Activated effector memory CD4-positive, alpha-beta T cell treated with Interleukin-2 at 50 U/mL for 16 hours (primary cell): ENCODE measurements at regions not wholly inside any gene's neighbourhood (a gene's known extent, or its start where the extent isn't known, plus 50 kb on each side); places are given as distances from the start of the nearest gene placed in this dataset.

Source experiments
- DNase-seq: peaks from one replicate; pipeline ENCODE4 v3.0.0-alpha.2; 2020

GRCh38 chr2:221205103-221205673 is 366.9 kb downstream of the EPHA4 start:
- no peak for DNase-seq

GRCh38 chr2:221210686-221211085 is 361.4 kb downstream of the EPHA4 start:
- DNase-seq = no peak

GRCh38 chr2:221211653-221212052 is 360.5 kb downstream of the EPHA4 start:
- DNase-seq = no peak

- no peak for DNase-seq
Observed at GRCh38 chr2:221212105-221212504, 360.0 kb downstream of the EPHA4 start.

GRCh38 chr2:221215487-221215886 is 356.6 kb downstream of the EPHA4 start:
- no peak for DNase-seq

GRCh38 chr2:221216636-221217035 is 355.5 kb downstream of the EPHA4 start:
- DNase-seq = no peak

- no peak for DNase-seq
Observed at GRCh38 chr2:221225752-221226151, 346.4 kb downstream of the EPHA4 start.

- no peak for DNase-seq
Observed at GRCh38 chr2:221228214-221228769, 343.8 kb downstream of the EPHA4 start.

GRCh38 chr2:221229099-221229498 is 343.0 kb downstream of the EPHA4 start:
- no peak for DNase-seq

GRCh38 chr2:221231511-221231910 is 340.6 kb downstream of the EPHA4 start:
- no peak for DNase-seq

GRCh38 chr2:221235941-221236340 is 336.2 kb downstream of the EPHA4 start:
- no peak for DNase-seq

GRCh38 chr2:221241072-221241471 is 331.0 kb downstream of the EPHA4 start:
- no peak for DNase-seq

GRCh38 chr2:221243771-221244170 is 328.3 kb downstream of the EPHA4 start:
- no peak for DNase-seq

- no peak for DNase-seq
Observed at GRCh38 chr2:221245045-221245444, 327.1 kb downstream of the EPHA4 start.

- no peak for DNase-seq
Observed at GRCh38 chr2:221245772-221246171, 326.3 kb downstream of the EPHA4 start.

GRCh38 chr2:221254299-221254698 is 317.8 kb downstream of the EPHA4 start:
- DNase-seq = no peak

GRCh38 chr2:221255862-221256261 is 316.2 kb downstream of the EPHA4 start:
- no peak for DNase-seq

GRCh38 chr2:221258464-221258863 is 313.6 kb downstream of the EPHA4 start:
- DNase-seq = no peak

GRCh38 chr2:221262651-221263050 is 309.5 kb downstream of the EPHA4 start:
- no peak for DNase-seq

- DNase-seq = no peak
Observed at GRCh38 chr2:221263573-221263972, 308.5 kb downstream of the EPHA4 start.

- DNase-seq = no peak
Observed at GRCh38 chr2:221264318-221264717, 307.8 kb downstream of the EPHA4 start.

- DNase-seq = no peak
Observed at GRCh38 chr2:221267773-221268425, 304.2 kb downstream of the EPHA4 start.

- DNase-seq = no peak
Observed at GRCh38 chr2:221268631-221269030, 303.5 kb downstream of the EPHA4 start.

- no peak for DNase-seq
Observed at GRCh38 chr2:221270806-221271205, 301.3 kb downstream of the EPHA4 start.

GRCh38 chr2:221272729-221273128 is 299.4 kb downstream of the EPHA4 start:
- no peak for DNase-seq
